SKM-1 treated with dmso at 0.1 percent for 144 hours (cell line): ENCODE measurements at regions not wholly inside any gene's neighbourhood (a gene's known extent, or its start where the extent isn't known, plus 50 kb on each side); places are given as distances from the start of the nearest gene placed in this dataset.
A peak's percentile ranks its signal among the peaks of the same experiment; 100 is the strongest.
"Not testable (repeated sequence)": the region's sequence is repeated elsewhere in the genome, so short reads cannot be mapped to it uniquely, and the experiment has no call there.

Experiments used
- DNase-seq: peaks from one replicate; lab custom pipeline; 2025; ENCODE audit not compliant: unreplicated experiment; lab: John Stamatoyannopoulos, UW

DNA sequence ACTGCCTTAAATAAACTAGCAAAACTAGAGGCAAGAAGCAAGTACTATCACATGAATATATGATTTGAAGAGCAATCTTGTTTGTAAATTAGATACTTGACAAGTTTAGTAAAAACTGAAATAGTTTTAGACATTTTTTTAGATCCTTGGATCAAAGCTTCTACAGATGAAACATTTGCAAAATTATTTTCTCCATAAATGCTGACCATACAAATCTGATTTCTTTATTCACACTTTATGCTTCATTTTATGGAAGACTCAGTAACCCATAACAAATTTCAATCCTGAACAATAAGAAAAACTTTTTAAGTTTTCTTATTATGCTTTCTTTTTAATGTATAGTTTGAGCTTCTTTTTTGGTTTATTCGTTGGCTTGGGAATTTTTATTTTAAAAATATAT lies 750.2 kb upstream of the SLITRK5 start:
- DNase-seq: no peak

DNA sequence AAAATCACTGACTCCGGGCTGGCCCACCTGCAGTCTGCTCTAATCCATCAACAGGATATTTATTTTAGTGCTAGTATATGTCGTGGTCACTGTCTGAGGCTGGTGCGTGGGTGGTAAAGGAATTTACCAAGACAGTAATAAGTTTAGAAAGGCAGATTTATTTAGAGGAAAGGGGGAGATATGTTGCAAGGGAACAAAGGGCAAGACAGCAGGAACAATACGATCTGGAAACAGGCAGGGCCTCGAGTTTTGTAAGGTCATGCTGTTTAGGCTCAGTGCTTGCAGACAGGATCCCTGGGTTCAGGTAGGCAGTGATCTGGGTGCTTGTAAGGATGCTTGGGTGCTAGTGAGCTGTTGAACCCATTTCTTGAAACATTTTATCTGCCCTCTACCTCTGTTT lies 748.2 kb upstream of the SLITRK5 start:
- no peak for DNase-seq

DNA sequence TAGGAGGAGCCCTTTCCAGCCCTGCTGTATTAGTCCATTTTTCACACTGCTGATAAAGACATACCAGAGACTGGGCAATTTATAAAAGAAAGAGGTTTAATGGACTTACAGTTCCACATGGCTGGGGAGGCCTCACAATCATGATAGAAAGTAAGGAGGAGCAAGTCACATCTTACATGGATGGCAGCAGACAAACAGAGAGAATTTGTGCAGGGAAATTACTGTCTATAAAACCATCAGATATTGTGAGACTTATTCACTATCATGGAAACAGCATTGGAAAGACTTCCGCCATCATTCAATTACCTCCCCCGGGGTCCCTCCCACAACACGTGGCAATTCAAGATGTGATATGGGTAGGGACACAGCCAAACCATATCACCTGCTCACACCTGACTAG lies 744.3 kb upstream of the SLITRK5 start:
- DNase-seq: not testable (repeated sequence)

DNA sequence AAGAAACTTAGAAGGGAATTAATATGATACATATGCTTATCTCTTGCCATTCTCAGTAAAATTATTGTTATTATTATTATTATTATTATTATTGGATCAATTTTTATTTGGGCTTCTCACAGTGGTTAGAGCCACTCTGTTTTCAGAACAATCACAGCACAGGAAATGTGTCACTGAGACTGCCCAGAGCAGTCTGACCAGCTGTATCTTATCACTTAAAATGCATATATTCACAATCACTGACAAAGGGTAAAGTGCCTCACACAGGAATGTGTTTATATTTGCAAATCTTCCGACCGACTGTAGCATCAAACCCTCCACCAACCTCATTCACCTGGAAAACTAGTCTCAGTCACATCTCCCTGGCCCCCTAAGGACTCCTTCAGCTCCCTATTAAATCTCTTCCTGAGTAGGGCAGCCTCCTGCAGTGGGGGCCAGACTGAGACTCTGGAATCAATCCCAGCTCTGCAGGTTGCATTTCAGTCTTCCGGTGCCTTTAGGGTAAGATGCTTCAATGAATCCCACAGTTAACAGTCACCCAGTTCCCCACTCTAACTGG lies 738.3 kb upstream of the SLITRK5 start:
- no peak for DNase-seq

DNA sequence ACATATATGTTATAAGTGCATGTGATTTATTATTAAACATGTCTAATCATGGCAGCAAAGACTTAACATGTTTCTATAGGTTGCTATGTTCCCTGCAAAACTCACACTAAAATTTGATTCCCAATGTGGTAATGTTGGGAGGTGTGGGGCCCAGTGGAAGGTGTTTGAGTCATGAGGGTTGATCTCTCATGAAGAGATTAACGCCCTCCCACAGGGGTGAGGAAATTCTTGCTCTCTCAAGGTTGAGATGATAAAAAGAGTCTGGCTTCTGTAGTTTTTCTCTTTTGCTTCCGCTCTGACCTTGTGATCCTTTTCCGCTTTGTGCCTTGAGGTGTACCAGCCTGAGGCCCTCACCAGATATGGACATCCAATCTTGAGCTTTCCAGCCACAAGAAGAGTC lies 737.5 kb upstream of the SLITRK5 start:
- DNase-seq: no peak

DNA sequence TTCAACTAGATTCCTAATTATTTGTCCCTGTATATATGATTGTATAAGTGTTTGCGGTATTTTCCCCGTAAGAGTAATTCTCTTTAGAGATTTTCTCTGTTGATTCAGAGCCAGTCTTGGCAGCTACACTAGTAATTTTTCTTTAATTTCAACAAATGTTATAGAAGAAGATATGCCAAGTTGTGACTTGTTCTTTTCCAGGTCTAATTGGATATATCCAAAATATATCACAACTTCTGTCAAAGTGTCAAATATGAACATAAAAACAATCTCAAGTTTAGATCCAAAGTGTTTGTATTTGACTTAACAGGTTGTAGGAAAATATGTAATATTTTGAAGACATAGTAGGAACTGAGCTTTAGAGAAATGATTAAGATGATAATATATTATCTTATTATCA lies 733.9 kb upstream of the SLITRK5 start:
- DNase-seq: no peak

DNA sequence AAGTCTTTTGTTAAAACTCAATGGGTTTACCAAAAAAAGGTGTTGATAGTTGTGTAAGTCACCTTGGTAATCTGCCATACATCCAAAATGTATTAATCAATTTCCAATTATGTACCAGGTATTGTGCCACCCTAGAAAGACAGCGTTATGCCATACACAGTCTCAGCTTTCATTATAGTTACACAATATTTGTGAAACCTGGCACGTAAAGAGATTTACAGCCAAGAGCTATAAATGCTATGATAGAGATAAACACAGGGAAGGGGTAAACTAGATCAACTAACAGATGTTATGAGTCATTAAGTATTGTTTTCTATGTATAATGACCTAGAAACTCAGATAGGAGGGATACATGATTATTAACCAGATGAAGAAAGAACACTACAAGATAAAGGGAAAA lies 725.6 kb upstream of the SLITRK5 start:
- DNase-seq: no peak

DNA sequence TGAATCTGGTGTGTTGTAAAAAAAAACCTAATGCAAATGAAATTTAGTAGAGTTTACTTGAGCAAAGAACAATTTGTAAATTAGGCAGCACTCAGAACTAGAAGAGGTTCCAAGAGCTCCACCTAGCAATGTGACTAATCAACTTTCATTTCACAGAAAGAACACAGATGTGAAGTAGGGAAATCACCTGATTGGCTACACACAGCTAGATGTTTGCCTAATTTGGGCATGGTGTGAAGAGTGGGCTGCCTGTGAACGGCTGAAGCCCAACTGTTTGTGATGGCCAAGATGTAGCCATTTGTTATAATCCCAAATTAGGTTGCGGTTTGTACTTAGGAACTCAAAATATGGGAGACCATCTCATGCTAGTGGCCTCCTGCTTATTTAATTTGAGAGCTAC lies 724.4 kb upstream of the SLITRK5 start:
- DNase-seq: no peak

DNA sequence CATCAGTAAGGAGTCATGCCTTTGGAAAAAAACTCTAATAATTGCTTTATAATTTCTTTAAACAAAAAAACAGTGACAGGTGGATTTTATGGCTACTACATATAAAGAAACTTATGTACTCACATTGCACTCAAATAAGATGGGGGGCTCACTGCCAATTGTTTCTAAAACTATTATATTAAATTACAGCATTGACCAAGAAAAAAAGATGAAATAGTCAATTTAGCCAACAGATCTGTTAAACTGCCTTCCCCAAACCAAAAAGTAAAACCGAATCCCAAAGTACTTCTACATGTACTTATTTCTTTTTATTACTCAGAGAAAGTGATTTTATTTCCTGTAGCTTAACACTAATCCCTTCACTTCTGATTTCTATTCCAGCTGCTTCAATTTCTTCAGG lies 716.8 kb upstream of the SLITRK5 start:
- DNase-seq: no peak

DNA sequence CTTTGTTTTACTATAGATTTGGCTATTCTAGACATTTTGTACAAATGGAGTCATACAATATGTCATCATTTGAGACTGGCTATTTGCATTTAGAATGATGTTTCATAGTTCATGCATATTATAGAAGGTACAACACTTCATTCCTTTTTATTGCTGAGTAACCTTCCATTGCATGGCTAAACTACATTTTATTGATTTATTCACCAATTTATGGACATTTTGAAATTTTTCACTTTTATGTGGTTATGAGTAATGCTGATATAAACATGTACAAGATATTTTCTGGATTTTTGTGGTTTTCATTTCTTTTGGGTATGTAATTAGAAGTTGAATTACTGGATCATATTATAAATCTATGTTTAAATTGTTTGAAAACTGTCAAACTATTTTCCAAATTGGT lies 710.3 kb upstream of the SLITRK5 start:
- no peak for DNase-seq

DNA sequence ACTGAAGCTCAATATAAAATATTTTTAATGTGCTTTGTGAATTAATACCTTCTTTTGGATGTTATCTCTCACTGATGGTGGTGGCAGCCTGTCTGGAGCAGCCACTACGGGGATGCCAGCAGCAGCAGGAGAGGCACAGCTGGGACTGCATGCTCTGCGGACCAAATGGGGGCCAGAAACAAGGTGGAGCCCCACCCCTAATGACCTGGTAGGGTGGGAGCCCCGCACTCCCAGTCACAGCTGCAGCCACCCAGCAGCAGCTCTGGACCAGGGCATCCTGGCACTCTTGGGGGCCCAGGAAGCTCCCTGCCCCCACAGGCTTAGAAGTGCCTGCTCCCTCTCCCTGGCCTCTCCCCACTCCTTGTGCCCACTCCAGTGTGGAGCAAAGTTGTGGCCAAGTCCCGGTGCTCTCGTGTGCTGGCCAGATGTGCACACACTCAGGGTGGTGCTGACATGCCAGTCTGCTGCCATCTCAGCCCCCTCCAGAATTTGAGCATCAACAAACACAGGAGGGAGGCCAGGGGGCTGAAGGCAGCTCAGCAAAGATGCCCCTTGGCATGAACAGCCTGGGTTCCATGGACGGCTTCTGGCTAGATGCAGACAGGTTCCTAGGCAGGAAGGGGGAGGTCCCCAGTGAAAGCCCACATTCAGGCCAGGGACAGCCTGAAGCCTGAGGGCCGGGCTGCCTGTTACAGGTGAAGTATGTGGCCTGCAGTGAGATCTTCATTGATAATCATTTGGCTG lies 696.7 kb upstream of the SLITRK5 start:
- no peak for DNase-seq

DNA sequence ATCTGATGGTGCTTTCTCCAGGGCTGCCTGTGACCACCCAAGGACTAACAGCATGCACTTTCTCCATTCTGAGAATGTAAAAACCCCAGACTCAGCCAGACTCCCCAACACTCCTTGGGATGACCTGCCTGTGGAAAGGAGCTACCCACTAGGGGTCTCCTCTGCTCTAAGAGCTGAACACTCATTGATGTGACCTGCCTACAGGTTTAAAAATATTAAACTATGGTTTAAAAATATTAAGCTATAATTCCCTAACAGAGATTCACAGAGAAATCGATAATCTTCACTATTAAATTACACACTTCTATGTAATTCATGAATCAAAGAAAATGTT lies 696.2 kb upstream of the SLITRK5 start:
- DNase-seq: no peak

DNA sequence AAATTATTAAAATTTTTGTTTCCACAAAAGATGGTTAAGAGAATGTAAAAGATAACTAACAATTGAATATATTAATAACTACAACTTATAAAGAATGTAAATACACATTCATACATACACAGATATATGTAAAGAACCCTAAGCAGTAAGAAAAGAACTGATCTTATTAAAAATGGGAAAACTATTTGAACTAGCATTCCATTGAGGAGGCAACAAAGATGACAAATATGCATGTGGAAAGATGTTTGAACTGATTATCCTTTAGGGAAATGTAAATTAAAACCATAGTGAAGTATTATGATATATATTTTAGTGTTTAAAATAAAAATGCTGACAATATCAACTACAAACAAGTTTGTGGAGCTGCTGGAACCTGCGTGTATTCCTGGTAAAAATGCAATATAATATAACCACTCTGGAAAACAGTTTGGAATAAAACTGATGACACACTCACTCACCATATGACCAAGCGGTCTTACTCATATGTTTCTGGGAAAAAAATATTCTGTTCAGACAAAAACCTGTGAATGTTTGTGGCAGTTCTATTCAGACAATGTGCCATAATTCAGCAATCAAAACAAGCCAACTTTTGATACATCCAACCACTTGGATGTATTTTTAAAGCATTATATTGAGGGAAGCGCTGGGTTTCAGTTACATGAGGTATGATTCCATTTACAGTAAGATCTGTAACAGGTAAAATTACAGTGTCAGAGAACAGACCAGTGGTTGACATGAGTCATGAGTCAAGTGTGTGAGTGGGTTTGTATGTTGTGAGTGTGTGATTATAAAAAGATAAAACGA lies 694.4 kb upstream of the SLITRK5 start:
- no peak for DNase-seq

DNA sequence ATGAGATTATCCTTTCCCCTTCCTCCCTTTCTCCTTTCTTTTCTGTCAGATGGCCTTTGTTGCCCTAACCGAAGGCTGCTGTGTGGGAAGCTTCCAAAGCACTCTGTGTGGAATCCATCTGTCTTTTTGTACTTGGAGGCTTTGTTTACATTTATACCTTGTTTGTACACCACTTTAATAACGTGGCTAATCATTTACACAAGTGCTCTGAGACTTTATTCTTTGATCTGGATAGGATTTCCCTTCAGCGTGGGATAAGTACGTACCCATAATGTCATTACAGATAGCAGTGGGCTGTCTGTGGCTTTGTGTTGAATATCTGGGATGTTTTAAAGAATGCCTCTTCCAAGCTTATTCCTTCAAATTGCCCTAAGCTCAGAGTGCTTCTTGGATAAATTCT lies 684.7 kb upstream of the SLITRK5 start:
- DNase-seq: no peak

DNA sequence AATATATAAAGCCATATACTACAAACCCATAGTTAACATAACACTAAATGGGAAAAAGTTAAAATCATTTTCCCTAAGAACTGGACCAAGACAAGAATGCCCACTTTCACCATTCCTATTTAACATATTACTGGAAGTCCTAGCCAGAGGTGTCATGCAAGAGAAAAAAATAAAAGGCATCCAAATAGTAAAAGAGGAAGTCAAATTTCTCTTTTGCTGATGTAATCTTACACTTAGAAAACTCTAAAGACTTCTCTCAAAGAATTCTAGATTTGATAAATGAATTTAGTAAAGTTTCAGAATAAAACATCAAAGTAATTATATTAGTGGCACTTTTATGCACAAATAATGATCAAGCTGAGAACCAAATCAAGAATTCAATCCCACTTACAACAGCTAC lies 678.9 kb upstream of the SLITRK5 start:
- peak; percentile 24 for DNase-seq

DNA sequence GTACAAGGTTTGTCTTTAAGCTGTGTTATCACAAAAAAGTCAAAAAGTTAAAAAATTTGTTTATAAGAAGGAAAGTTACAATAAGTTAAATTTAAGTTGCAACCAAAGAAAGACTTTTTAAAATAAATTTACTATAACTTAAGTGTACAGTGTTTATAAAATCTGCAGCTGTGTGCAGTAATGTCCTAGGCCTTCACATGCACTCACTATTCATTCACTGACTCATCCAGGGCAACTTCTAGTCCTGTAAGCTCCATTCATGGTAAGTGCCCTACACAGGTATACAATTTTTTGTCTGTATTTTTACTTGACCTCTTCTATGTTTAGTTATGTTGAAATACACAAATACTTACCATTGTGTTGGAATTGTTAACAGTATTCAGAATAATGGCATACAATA lies 667.9 kb upstream of the SLITRK5 start:
- DNase-seq: no peak

DNA sequence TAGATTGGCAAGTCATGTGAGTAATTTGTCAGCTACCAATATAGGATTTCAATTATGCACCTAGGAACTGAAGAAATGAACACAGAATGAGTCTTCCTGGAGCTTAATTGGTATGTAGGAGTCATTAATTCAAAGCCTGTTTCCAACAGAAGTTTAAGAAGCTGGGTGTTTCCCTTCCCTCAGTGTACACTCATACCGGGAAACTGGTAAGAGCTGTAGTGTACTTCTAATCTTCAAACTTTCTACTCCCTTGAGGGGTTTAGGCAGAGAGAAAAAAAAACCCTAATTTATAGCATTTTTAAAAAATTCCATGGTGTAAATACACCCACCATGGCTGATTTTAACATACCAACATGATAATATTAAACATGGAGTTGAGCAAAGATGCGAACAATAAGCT lies 665.7 kb upstream of the SLITRK5 start:
- DNase-seq: no peak

DNA sequence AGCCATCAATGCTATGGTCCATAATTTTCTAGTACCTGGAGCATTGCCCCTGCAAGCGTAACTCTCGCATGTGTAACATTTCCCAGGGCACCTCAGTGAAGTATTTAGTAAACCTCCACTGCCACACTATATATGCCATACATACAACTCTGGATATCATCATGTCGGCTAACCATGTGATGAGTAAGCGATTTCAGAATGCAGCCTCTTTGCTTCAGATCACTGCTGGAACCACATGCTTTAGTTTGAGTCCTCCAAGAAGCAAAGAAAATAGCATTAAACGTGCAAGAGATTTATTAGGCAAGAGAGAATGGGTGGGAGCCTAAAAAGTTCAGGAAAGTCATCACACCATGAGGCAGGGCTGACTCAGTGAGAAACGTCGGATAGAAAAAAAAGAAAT lies 635.6 kb upstream of the SLITRK5 start:
- no peak for DNase-seq

DNA sequence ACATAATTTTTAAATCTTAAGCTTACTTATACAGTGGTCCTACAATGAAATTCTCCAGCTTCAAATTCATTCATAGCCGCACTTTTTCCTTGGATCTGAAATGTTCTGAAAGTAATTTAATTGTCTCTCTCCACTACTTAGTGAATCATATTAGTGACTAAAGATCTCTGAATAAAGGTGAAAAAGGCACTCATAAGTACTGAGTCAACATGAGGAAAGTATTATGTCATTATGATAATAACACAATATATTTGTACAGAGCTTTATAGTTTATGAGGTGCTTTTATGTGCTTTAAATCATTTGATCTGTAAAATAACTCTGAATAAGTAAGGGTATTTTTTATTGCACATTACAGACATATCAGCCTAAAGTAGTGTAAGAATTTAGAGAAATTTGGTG lies 628.2 kb upstream of the SLITRK5 start:
- DNase-seq: no peak

DNA sequence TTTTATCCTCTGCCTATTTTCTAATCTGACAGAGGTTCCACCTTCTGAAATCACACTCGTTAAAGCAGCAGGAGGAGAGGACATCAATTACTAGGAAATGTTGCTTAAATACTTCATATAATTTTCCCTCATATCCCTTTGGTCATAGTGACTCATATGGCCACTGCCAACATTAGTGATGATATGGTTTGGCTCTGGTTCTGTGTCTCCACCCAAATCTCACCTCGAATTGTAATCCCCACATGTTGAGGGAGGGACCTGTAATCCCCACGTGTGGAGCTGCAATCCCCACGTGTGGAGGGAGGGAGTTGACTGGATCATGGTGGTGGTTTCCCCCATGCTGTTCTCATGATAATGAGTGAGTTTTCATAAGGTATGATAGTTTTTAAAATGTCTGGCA lies 618.4 kb upstream of the SLITRK5 start:
- no peak for DNase-seq

DNA sequence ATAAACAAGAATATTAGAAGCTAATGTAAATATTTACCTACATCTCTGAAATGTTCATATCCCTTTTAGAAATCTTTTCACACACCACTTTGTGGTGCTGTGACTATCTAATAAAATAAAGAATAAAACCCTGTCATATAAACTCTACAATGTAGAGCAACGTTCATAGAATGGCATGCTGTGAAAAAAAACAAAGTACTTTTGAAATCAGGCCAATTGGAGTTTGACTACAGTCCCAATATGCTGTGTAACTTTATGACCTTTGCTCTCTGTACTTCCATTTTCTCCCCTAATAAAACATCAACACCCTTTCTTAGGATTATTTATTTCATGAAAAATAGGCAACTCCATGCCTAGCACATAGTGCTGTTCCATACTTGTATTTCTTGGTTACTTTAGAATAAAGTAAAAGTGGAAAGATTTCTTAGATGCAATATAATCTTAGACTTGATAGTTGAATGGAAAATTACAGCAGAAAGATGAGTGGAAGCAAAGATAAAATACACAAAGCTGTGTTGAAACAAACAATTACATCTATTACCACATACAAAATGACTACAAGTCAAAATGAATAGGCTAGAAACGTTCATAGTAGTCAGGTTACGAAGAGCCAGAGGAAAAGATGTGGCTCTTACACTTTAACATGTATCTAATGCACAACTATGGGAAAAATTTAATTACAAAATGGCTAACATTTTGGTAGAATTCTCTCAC lies 613.2 kb upstream of the SLITRK5 start:
- DNase-seq: no peak

DNA sequence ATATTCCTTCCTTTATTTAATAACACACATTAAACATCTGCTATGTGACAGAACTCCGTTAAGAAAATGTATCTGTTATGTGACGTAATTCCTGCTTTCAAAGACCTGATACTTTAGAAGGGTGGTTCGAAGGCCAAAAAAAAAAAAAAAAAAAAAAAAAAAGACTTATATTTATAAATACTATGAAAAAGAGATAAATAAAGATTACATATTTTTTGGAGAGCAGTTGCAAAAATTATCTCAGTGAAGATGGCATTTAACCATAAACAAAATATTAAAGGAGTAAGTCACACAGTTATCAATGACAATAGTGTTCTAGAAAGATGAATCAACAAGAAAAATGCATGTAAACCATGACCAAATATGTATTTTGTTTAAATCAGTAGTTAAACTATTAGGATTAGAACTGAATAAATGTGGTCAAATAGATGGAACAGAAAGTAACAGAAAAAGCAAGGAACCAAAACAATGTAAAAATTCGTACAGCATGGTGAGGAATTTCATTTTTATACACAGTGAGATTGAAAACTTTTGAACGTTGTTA lies 612.3 kb upstream of the SLITRK5 start:
- no peak for DNase-seq
